K562 (cell line): ENCODE measurements at regions not wholly inside any gene's neighbourhood (a gene's known extent, or its start where the extent isn't known, plus 50 kb on each side); places are given as distances from the start of the nearest gene placed in this dataset.

Experiments
- ATAC-seq: fragments of 200-7000 bp; cut with Tn5 transposase; 3 replicates; pipeline ENCODE4 v1.9.1; 2020; ENCODE audit warnings: moderate library complexity
- BruUV-seq: library from RNA; stranded (reverse); fragments of 400-500 nt; replicated peaks from 2 replicates; lab custom pipeline; 2021; lab: Mats Ljungman, UMichigan
- CTCF ChIA-PET: fragments of 300-600 bp; formaldehyde crosslinking; extraction: SDS; loops from one replicate; lab custom pipeline; 2021; ENCODE audit warnings: low intra/inter-chr PET ratio; lab: Yijun Ruan, JAX
- POLR2A ChIA-PET: fragments of 300-600, 350-650 bp; sonication (Branson Sonifier 250); formaldehyde crosslinking; extraction: SDS; loops from one replicate; lab custom pipeline; 2021; ENCODE audit warnings: antibody characterized with exemption, inconsistent platforms; lab: Yijun Ruan, JAX
- DNase-seq, 4 experiments: peaks; one replicate each; pipeline versions ENCODE4 v3.0.0 to v3.0.0-alpha.2; 2011 to 2018; ENCODE audit warnings: low spot score in 3 of 4, mixed read lengths in 3 of 4; ENCODE audit errors: extremely low read depth in 1 of 4
- FAIRE-seq: peaks from 2 replicates; lab custom pipeline; 2011; peaks lifted over from hg19 to GRCh38; lab: Jason Lieb, UNC
- H2AFZ ChIP-seq: 2 replicates; pipeline ENCODE4 v1.6.0; 2011; ENCODE audit warnings: low read depth, low read length, control low read depth, inconsistent platforms
- H3K27ac ChIP-seq: fragments of 200-600 bp; 3 replicates; pipeline ENCODE4 v1.8.0; 2011; ENCODE audit warnings: low read depth, mild to moderate bottlenecking, control low read depth, inconsistent platforms, low read length, moderate library complexity, mixed read lengths; ENCODE audit errors: extremely low read depth
- H3K27me3 ChIP-seq, 2 experiments: fragments of 300-600 bp in 1 of 2; 2 replicates in 1 of 2; 3 replicates in 1 of 2; pipeline versions ENCODE4 v1.6.0 to v1.8.0; 2011; ENCODE audit warnings: inconsistent platforms in 2 of 2, low read length in 2 of 2, mild to moderate bottlenecking in 1 of 2, mixed read lengths in 1 of 2, moderate library complexity in 1 of 2; ENCODE audit not compliant: control insufficient read depth in 2 of 2, insufficient read depth in 2 of 2
- H3K36me3 ChIP-seq: fragments of 300-600 bp; 3 replicates; pipeline ENCODE4 v1.8.0; 2011; ENCODE audit warnings: mild to moderate bottlenecking, low read length, inconsistent platforms; ENCODE audit not compliant: control insufficient read depth, insufficient read depth
- H3K4me1 ChIP-seq, 2 experiments: fragments of 200-600 bp in 1 of 2; replicated peaks in 1 of 2; 2 replicates in 1 of 2; 3 replicates in 1 of 2; pipeline versions ENCODE4 v1.5.1 to v1.8.0; 2011; ENCODE audit warnings: inconsistent platforms in 2 of 2, low read length in 2 of 2, mild to moderate bottlenecking in 1 of 2, mixed read lengths in 1 of 2, moderate library complexity in 1 of 2; ENCODE audit not compliant: control insufficient read depth in 2 of 2, insufficient read depth in 2 of 2
- H3K4me2 ChIP-seq: 2 replicates; pipeline ENCODE4 v1.6.1; 2011; ENCODE audit warnings: low read length, control low read depth, inconsistent platforms, mixed read lengths; ENCODE audit not compliant: insufficient read depth
- H3K4me3 ChIP-seq: fragments of 200-600 bp; sonication (generic), shearing (Covaris generic); 2 replicates; pipeline ENCODE4 v1.5.1; 2016; ENCODE audit warnings: control low read depth, inconsistent platforms
- H3K79me2 ChIP-seq: fragments of 200-600 bp; 3 replicates; pipeline ENCODE4 v1.8.0; 2011; ENCODE audit warnings: low read length, inconsistent platforms; ENCODE audit not compliant: control insufficient read depth, insufficient read depth
- H3K9ac ChIP-seq, 2 experiments: 2 replicates each; pipeline versions ENCODE4 v1.6.0 to v1.6.1; 2011; ENCODE audit warnings: low read depth in 2 of 2, low read length in 2 of 2, control low read depth in 1 of 2, inconsistent platforms in 1 of 2, mild to moderate bottlenecking in 1 of 2, mixed read lengths in 1 of 2; ENCODE audit not compliant: insufficient read depth in 1 of 2
- H3K9me1 ChIP-seq: one replicate; pipeline ENCODE4 v1.6.0; 2011; ENCODE audit warnings: inconsistent platforms, mild to moderate bottlenecking, low read length, moderate library complexity; ENCODE audit not compliant: control insufficient read depth, insufficient read depth
- H3K9me3 ChIP-seq: replicated peaks from 2 replicates; pipeline ENCODE4 v1.5.1; 2011; ENCODE audit warnings: low read depth, low read length, inconsistent platforms; ENCODE audit not compliant: control insufficient read depth, insufficient read depth
- H4K20me1 ChIP-seq: replicated peaks from 2 replicates; pipeline ENCODE4 v1.6.1; 2011; ENCODE audit warnings: low read length, inconsistent platforms, mixed read lengths; ENCODE audit not compliant: control insufficient read depth, insufficient read depth
- DPF2 ChIP-seq: fragments of 450-650 bp; IDR thresholded peaks from 2 replicates; pipeline ENCODE4 v1.6.1; 2016
- FOSL1 ChIP-seq: fragments of 200-800 bp; sonication (Bioruptor generic); conservative IDR thresholded peaks from 2 replicates; pipeline ENCODE4 v1.6.1; 2016; ENCODE audit warnings: missing genetic modification characterization, missing compliant biosample characterization
- GATA2 ChIP-seq: sonication (generic); formaldehyde crosslinking; IDR thresholded peaks from 2 replicates; pipeline ENCODE4 v1.4.0; 2020; ENCODE audit warnings: mild to moderate bottlenecking, missing genetic modification reagents
- HIVEP1 ChIP-seq: fragments of 250-450 bp; sonication (Bioruptor Pico); IDR thresholded peaks from 2 replicates; pipeline ENCODE4 v1.4.0; 2020; ENCODE audit warnings: mild to moderate bottlenecking
- JUND ChIP-seq, 2 experiments: IDR thresholded peaks; 2 replicates in 1 of 2; 3 replicates in 1 of 2; pipeline ENCODE4 v1.6.1; 2011; ENCODE audit warnings: borderline replicate concordance in 2 of 2, low read depth in 2 of 2, low read length in 2 of 2, improper control_type of control experiment in 1 of 2, missing biosample characterization in 1 of 2, missing genetic modification characterization in 1 of 2, missing genetic modification reagents in 1 of 2
- KDM1A ChIP-seq, 2 experiments: fragments of 450-650 bp; IDR thresholded peaks; 2 replicates each; pipeline ENCODE4 v1.6.1; 2016; ENCODE audit warnings: mild to moderate bottlenecking in 2 of 2
- NFE2 ChIP-seq: IDR thresholded peaks from 2 replicates; pipeline ENCODE4 v1.6.1; 2014; ENCODE audit warnings: antibody characterized with exemption, low read depth
- NFIC ChIP-seq: fragments of 450-650 bp; IDR thresholded peaks from 2 replicates; pipeline ENCODE4 v1.6.1; 2017; ENCODE audit warnings: mild to moderate bottlenecking, inconsistent platforms
- NFIX ChIP-seq: fragments of 250-450 bp; sonication (Bioruptor Pico); IDR thresholded peaks from 2 replicates; pipeline ENCODE4 v1.4.0; 2020; ENCODE audit warnings: low read depth, mild to moderate bottlenecking, moderate library complexity
- SRSF3 ChIP-seq: fragments of 200-400 bp; formaldehyde crosslinking; IDR thresholded peaks from 2 replicates; pipeline ENCODE4 v1.6.1; 2016; ENCODE audit warnings: mild to moderate bottlenecking, low read length, moderate library complexity; ENCODE audit not compliant: insufficient read depth
- ZNF140 ChIP-seq: fragments of 250-450 bp; sonication (Bioruptor Pico); IDR thresholded peaks from 2 replicates; pipeline ENCODE4 v1.8.0; 2021; ENCODE audit warnings: moderate library complexity, mild to moderate bottlenecking, inconsistent platforms
- WGBS: fragments of 100-300 bp; shearing (Covaris generic); methylation state at CpG from one replicate; pipeline ENCODE4 v1.1.6; 2016; ENCODE audit warnings: low coverage, mixed read lengths; ENCODE audit not compliant: insufficient coverage; ENCODE audit errors: missing lambda C conversion rate; 5-methylcytosine and 5-hydroxymethylcytosine counted together
- in situ Hi-C: fragments of 300-500 bp; cut with MboI; formaldehyde crosslinking; loops from 4 replicates; pipeline ENCODE4 v1.15.0; 2018; ENCODE audit warnings: inconsistent platforms, mixed read lengths
- intact Hi-C: fragments of 100-400 bp; cut with micrococcal nuclease; formaldehyde crosslinking; loops from 2 replicates; pipeline ENCODE4 v1.14.2; 2022
- TF ChIP-seq, protein P1 (sequence below): fragments of 250-450 bp; sonication (Bioruptor Pico); IDR thresholded peaks from 2 replicates; pipeline ENCODE4 v1.4.0; 2020; ENCODE audit warnings: mild to moderate bottlenecking, moderate library complexity, borderline replicate concordance
- TF ChIP-seq, protein P2 (sequence below): fragments of 250-450 bp; sonication (Bioruptor Pico); IDR thresholded peaks from 2 replicates; pipeline ENCODE4 v1.8.0; 2021; ENCODE audit warnings: borderline replicate concordance, mild to moderate bottlenecking, moderate library complexity; ENCODE audit not compliant: poor library complexity, severe bottlenecking

DNA sequence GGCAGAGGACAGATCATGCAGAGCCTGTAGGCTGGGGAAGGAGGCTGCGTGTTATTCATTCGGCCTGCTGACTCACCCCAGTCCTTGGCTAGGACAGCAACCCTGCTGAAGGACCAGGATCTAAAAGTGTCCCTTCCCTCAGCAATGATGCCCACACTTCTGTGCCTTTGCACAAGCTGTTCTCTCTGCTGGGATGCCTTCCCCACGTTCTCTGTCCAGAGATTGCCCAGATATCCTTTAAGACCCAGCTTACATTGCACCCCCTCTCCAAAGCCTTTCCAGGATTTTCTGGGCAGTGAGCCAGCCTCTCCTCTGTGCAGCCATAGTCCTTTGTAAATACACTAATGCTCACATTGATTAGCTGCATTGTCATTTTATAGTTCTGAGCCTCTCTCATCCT lies 99.3 kb upstream of the CHD6 start:
- H3K9ac ChIP-seq = no peak overlapping the region
- DNase-seq = peak in 2 of 4 experiments; percentile 56 to 61
- peak; percentile 41; the same call in 2 of the 3 replicates for ATAC-seq
- peaks cover 7% of the 10 kb centered on the region; the same call in 1 of the 2 replicates for H3K9me3 ChIP-seq
- no peak overlapping the region for H3K4me2 ChIP-seq
- CTCF ChIA-PET = no interaction called here
- intact Hi-C loops = no loop called here
- TF ChIP-seq NFIX (CRISPR knock-in tag) = no peak
- TF ChIP-seq, protein P1, sequence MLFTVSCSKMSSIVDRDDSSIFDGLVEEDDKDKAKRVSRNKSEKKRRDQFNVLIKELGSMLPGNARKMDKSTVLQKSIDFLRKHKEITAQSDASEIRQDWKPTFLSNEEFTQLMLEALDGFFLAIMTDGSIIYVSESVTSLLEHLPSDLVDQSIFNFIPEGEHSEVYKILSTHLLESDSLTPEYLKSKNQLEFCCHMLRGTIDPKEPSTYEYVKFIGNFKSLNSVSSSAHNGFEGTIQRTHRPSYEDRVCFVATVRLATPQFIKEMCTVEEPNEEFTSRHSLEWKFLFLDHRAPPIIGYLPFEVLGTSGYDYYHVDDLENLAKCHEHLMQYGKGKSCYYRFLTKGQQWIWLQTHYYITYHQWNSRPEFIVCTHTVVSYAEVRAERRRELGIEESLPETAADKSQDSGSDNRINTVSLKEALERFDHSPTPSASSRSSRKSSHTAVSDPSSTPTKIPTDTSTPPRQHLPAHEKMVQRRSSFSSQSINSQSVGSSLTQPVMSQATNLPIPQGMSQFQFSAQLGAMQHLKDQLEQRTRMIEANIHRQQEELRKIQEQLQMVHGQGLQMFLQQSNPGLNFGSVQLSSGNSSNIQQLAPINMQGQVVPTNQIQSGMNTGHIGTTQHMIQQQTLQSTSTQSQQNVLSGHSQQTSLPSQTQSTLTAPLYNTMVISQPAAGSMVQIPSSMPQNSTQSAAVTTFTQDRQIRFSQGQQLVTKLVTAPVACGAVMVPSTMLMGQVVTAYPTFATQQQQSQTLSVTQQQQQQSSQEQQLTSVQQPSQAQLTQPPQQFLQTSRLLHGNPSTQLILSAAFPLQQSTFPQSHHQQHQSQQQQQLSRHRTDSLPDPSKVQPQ (CRISPR knock-in tag) = no peak
- TF ChIP-seq DPF2 = 0 out of 2 replicates have a peak, but pooled peaks have one; percentile 18
- TF ChIP-seq GATA2 (CRISPR knock-in tag) = 0 out of 2 replicates have a peak, but pooled peaks have one; percentile 44
- no peak for TF ChIP-seq SRSF3
- peak; percentile 84 for TF ChIP-seq NFIC
- 0 out of 2 replicates have a peak, but pooled peaks have one; percentile 12 for TF ChIP-seq JUND (IDR thresholded peaks at IDR 0.05; ENCODE audit: borderline replicate concordance, low read depth, low read length)
- no peak; the same call in 2 of the 3 replicates for TF ChIP-seq JUND (tag; IDR thresholded peaks at IDR 0.05; ENCODE audit: borderline replicate concordance, low read depth, low read length)
- TF ChIP-seq FOSL1 (tag) = 0 out of 2 replicates have a peak, but pooled peaks have one; percentile 18
- peak; percentile 33 to 44; a peak in 1 of 4 replicates for TF ChIP-seq KDM1A (IDR thresholded peaks at IDR 0.05)
- no peak for TF ChIP-seq ZNF140 (CRISPR knock-in tag)
- TF ChIP-seq, protein P2, sequence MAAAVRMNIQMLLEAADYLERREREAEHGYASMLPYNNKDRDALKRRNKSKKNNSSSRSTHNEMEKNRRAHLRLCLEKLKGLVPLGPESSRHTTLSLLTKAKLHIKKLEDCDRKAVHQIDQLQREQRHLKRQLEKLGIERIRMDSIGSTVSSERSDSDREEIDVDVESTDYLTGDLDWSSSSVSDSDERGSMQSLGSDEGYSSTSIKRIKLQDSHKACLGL (CRISPR knock-in tag) = no peak
- no peak for TF ChIP-seq HIVEP1
- TF ChIP-seq NFE2 = peak; percentile 48
- TF ChIP-seq, all 486 proteins: peak for 7
- H3K27ac ChIP-seq = no peak overlapping the region
- H3K79me2 ChIP-seq = peaks cover 18% of the 10 kb centered on the region; the same call in 2 of the 3 replicates
- no peaks in the 10 kb centered on the region for H4K20me1 ChIP-seq
- 0% methylated on average over 3 of the region's 3 CpGs for WGBS
- H3K4me1 ChIP-seq = peaks cover 14 to 41% of the 10 kb centered on the region in 2 experiments
- H3K4me3 ChIP-seq = no peak overlapping the region
- BruUV-seq = no TSS peak
- H3K36me3 ChIP-seq = no peaks in the 10 kb centered on the region
- H2AFZ ChIP-seq = peak overlapping the region; percentile 36; the same call in 1 of the 2 replicates
- FAIRE-seq = peak; percentile 77
- no peaks in the 10 kb centered on the region for H3K27me3 ChIP-seq
- in situ Hi-C loops = no loop called here
- POLR2A ChIA-PET = interaction anchor here (0.6 to 1.4 kb wide), 4 partner anchors 13 to 1873 kb away, joined by 3 to 4 read pairs (median 3); no protein-coding TSS in a partner anchor
- H3K9me1 ChIP-seq = no peaks in the 10 kb centered on the region
